Activated T-helper 1 cell treated with anti-CD3 and anti-CD28 coated beads, Interleukin-12 subunit alpha, Interleukin-12 subunit beta, Interleukin-2, Interleukin-4 antibody, amounts not matched to agents 30 ng/mL and 10 ng/mL and 1 ng/mL, durations not matched to agents 14 hours and 24 hours and 36 hours (primary cell): ENCODE measurements at regions not wholly inside any gene's neighbourhood (a gene's known extent, or its start where the extent isn't known, plus 50 kb on each side); places are given as distances from the start of the nearest gene placed in this dataset.

ENCODE experiments used
- DNase-seq: peaks from one replicate; pipeline ENCODE4 v3.0.0; 2021; ENCODE audit warnings: low spot score
- H3K27ac Mint-ChIP-seq: one replicate; pipeline ENCODE4 v1.8.0; 2021; ENCODE audit warnings: mild to moderate bottlenecking, mixed read lengths
- H3K27me3 Mint-ChIP-seq: one replicate; pipeline ENCODE4 v1.8.0; 2022; ENCODE audit warnings: mild to moderate bottlenecking, moderate library complexity, mixed read lengths; ENCODE audit not compliant: insufficient read depth
- H3K36me3 Mint-ChIP-seq: one replicate; pipeline ENCODE4 v1.8.0; 2021; ENCODE audit warnings: low read depth, mixed read lengths
- H3K4me1 Mint-ChIP-seq: one replicate; pipeline ENCODE4 v1.8.0; 2021; ENCODE audit warnings: low read depth, mixed read lengths
- H3K4me3 Mint-ChIP-seq: one replicate; pipeline ENCODE4 v1.8.0; 2021; ENCODE audit warnings: mild to moderate bottlenecking, moderate library complexity, mixed read lengths
- H3K9me3 Mint-ChIP-seq: one replicate; pipeline ENCODE4 v1.8.0; 2021; ENCODE audit warnings: mixed read lengths
- intact Hi-C: fragments of 100-400 bp; cut with micrococcal nuclease; formaldehyde crosslinking; loops from one replicate; pipeline ENCODE4 v1.15.1; 2024

- no peak for DNase-seq
- Mint-ChIP-seq H3K9me3 (peaks cover under 1% of the 10 kb centered on the region), H3K4me3 (no peak overlapping the region), H3K27ac (no peak overlapping the region), H3K36me3 (no peaks in the 10 kb centered on the region), H3K4me1 (no peaks in the 10 kb centered on the region), H3K27me3 (no peaks in the 10 kb centered on the region)
- intact Hi-C loops: no loop called here
Observed at GRCh38 chr3:84566256-84566655, 392.5 kb upstream of the CADM2 start.

GRCh38 chr3:84567796-84568195 lies 391.0 kb upstream of the CADM2 start:
- Mint-ChIP-seq H3K36me3 (no peaks in the 10 kb centered on the region), H3K27me3 (no peaks in the 10 kb centered on the region), H3K4me1 (no peaks in the 10 kb centered on the region), H3K4me3 (no peak overlapping the region), H3K27ac (no peak overlapping the region), H3K9me3 (peaks cover 5% of the 10 kb centered on the region)
- intact Hi-C loops: no loop called here
- DNase-seq: no peak

DNA sequence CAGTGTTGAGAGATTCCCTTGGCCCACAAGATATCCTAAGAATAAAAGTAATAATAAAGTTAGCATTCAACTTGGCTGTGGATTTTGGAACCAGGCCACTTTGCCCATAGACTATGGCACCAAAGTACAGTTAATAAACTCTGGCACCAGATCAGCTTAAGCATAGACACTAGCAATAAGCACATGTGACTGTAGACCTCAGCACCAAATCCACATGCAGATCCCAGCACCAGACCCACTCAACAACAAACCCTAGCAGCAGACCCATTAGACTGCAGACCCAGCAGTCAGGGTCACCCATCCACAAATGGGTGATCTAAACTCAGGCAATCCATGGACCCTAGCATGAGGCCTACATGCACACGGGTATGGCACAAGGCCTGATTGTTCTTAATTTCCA lies 384.8 kb upstream of the CADM2 start:
- Mint-ChIP-seq H3K9me3 (peaks cover 18% of the 10 kb centered on the region), H3K4me1 (no peaks in the 10 kb centered on the region), H3K4me3 (no peak overlapping the region), H3K27ac (no peak overlapping the region), H3K36me3 (no peaks in the 10 kb centered on the region), H3K27me3 (no peaks in the 10 kb centered on the region)
- intact Hi-C loops: no loop called here
- DNase-seq: no peak

GRCh38 chr3:84586427-84586826 lies 372.4 kb upstream of the CADM2 start:
- peaks cover 3% of the 10 kb centered on the region for H3K9me3 Mint-ChIP-seq
- H3K4me3 Mint-ChIP-seq: no peak overlapping the region
- intact Hi-C loops: no loop called here
- H3K4me1 Mint-ChIP-seq: no peaks in the 10 kb centered on the region
- H3K27me3 Mint-ChIP-seq: no peaks in the 10 kb centered on the region
- no peak for DNase-seq
- no peak overlapping the region for H3K27ac Mint-ChIP-seq
- no peaks in the 10 kb centered on the region for H3K36me3 Mint-ChIP-seq

- no peak for DNase-seq
- H3K9me3 Mint-ChIP-seq: peaks cover 13% of the 10 kb centered on the region
- no peak overlapping the region for H3K4me3 Mint-ChIP-seq
- H3K27ac Mint-ChIP-seq: no peak overlapping the region
- no peaks in the 10 kb centered on the region for H3K4me1 Mint-ChIP-seq
- no peaks in the 10 kb centered on the region for H3K27me3 Mint-ChIP-seq
- intact Hi-C loops: no loop called here
- no peaks in the 10 kb centered on the region for H3K36me3 Mint-ChIP-seq
Observed at GRCh38 chr3:84600703-84601225, 358.0 kb upstream of the CADM2 start.

GRCh38 chr3:84601303-84601702 lies 357.5 kb upstream of the CADM2 start:
- no peak for DNase-seq
- no peak overlapping the region for H3K27ac Mint-ChIP-seq
- no peaks in the 10 kb centered on the region for H3K4me1 Mint-ChIP-seq
- intact Hi-C loops: no loop called here
- H3K9me3 Mint-ChIP-seq: peaks cover 16% of the 10 kb centered on the region
- H3K36me3 Mint-ChIP-seq: no peaks in the 10 kb centered on the region
- H3K27me3 Mint-ChIP-seq: no peaks in the 10 kb centered on the region
- H3K4me3 Mint-ChIP-seq: no peak overlapping the region

GRCh38 chr3:84621823-84622222 lies 337.0 kb upstream of the CADM2 start:
- Mint-ChIP-seq H3K36me3 (no peaks in the 10 kb centered on the region), H3K4me1 (no peaks in the 10 kb centered on the region), H3K9me3 (peaks cover 12% of the 10 kb centered on the region), H3K27me3 (no peaks in the 10 kb centered on the region), H3K27ac (no peak overlapping the region), H3K4me3 (no peak overlapping the region)
- no peak for DNase-seq
- intact Hi-C loops: no loop called here

GRCh38 chr3:84634668-84635067 lies 324.1 kb upstream of the CADM2 start:
- no peaks in the 10 kb centered on the region for H3K4me1 Mint-ChIP-seq
- H3K27me3 Mint-ChIP-seq: no peaks in the 10 kb centered on the region
- no peaks in the 10 kb centered on the region for H3K36me3 Mint-ChIP-seq
- H3K27ac Mint-ChIP-seq: no peak overlapping the region
- DNase-seq: no peak
- H3K4me3 Mint-ChIP-seq: no peak overlapping the region
- peaks cover 10% of the 10 kb centered on the region for H3K9me3 Mint-ChIP-seq
- intact Hi-C loops: no loop called here

GRCh38 chr3:84637272-84637671 lies 321.5 kb upstream of the CADM2 start:
- Mint-ChIP-seq H3K36me3 (no peaks in the 10 kb centered on the region), H3K27me3 (no peaks in the 10 kb centered on the region), H3K4me1 (no peaks in the 10 kb centered on the region), H3K9me3 (peaks cover 15% of the 10 kb centered on the region), H3K4me3 (no peak overlapping the region), H3K27ac (no peak overlapping the region)
- intact Hi-C loops: no loop called here
- DNase-seq: no peak

DNA sequence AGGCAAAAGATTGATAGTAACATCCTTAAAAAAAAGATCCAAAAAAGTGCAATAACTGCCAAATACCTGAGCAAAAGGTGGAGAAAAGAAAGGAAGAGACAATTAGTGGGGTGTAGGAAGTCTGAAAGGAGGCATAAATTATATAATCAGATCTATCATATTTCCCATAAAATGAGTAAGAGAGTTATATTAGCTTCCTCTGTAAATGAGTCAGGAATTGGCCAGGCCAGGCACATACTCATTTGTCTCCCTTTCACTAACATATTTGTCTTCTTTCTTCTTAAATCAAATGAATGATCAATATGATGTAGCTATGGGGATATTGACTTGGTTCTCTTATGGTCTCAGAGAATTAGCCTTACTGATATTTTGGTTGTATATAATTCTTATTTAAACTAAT lies 292.3 kb upstream of the CADM2 start:
- Mint-ChIP-seq H3K9me3 (peaks cover 4% of the 10 kb centered on the region), H3K36me3 (no peaks in the 10 kb centered on the region), H3K27ac (no peak overlapping the region), H3K4me3 (no peak overlapping the region), H3K4me1 (no peaks in the 10 kb centered on the region), H3K27me3 (no peaks in the 10 kb centered on the region)
- DNase-seq: no peak
- intact Hi-C loops: no loop called here

DNA sequence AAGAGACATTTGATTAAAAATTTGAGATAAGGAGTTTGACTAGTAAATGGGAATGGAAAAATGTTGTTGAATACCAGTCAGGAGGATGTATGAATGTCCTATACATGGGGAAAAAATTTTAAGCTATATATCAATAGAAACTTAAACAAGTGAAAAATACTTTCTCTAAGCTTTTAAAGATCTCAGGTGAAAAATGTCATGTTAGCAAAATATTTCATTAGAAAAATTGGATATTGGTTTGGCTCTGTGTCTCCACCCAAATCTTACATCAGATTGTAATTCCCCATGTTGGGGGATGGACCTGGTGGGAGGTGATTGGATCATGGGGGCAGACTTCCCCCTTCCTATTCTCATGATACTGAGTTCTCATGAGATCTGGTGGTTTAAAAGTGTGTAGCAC lies 279.6 kb upstream of the CADM2 start:
- H3K27me3 Mint-ChIP-seq: no peaks in the 10 kb centered on the region
- H3K36me3 Mint-ChIP-seq: no peaks in the 10 kb centered on the region
- H3K9me3 Mint-ChIP-seq: peaks cover 19% of the 10 kb centered on the region
- no peak for DNase-seq
- intact Hi-C loops: no loop called here
- H3K4me3 Mint-ChIP-seq: no peak overlapping the region
- no peak overlapping the region for H3K27ac Mint-ChIP-seq
- H3K4me1 Mint-ChIP-seq: no peaks in the 10 kb centered on the region

- intact Hi-C loops: no loop called here
- peaks cover 19% of the 10 kb centered on the region for H3K9me3 Mint-ChIP-seq
- H3K27me3 Mint-ChIP-seq: no peaks in the 10 kb centered on the region
- no peaks in the 10 kb centered on the region for H3K4me1 Mint-ChIP-seq
- H3K36me3 Mint-ChIP-seq: no peaks in the 10 kb centered on the region
- no peak overlapping the region for H3K4me3 Mint-ChIP-seq
- DNase-seq: no peak
- no peak overlapping the region for H3K27ac Mint-ChIP-seq
Observed at GRCh38 chr3:84680700-84681099, 278.1 kb upstream of the CADM2 start.

GRCh38 chr3:84683493-84683892 lies 275.3 kb upstream of the CADM2 start:
- DNase-seq: no peak
- Mint-ChIP-seq H3K27ac (no peak overlapping the region), H3K36me3 (no peaks in the 10 kb centered on the region), H3K27me3 (no peaks in the 10 kb centered on the region), H3K4me1 (no peaks in the 10 kb centered on the region), H3K9me3 (peaks cover 11% of the 10 kb centered on the region), H3K4me3 (no peak overlapping the region)
- intact Hi-C loops: no loop called here

DNA sequence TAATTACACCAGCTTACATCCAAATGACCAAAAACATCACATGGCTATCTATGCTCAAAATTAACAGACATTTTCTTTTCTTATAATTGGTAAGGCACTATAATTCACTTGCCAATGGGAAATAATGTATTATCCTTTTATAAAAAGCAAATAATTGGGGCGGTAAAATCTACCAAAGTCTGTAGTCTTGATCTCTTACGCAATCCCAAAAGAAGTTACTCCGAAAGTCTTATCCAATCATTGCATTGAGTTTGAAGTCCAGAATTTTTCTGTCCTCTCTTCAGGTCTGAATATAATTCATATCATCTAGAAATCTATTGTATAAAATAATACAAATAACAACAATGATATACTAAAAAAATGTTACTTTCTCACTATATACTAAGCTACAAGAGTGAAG lies 273.3 kb upstream of the CADM2 start:
- no peaks in the 10 kb centered on the region for H3K4me1 Mint-ChIP-seq
- no peak for DNase-seq
- H3K27me3 Mint-ChIP-seq: no peaks in the 10 kb centered on the region
- H3K36me3 Mint-ChIP-seq: no peaks in the 10 kb centered on the region
- no peak overlapping the region for H3K27ac Mint-ChIP-seq
- peaks cover 7% of the 10 kb centered on the region for H3K9me3 Mint-ChIP-seq
- no peak overlapping the region for H3K4me3 Mint-ChIP-seq
- intact Hi-C loops: no loop called here
